Keratinocyte (primary cell): ENCODE measurements at regions not wholly inside any gene's neighbourhood (a gene's known extent, or its start where the extent isn't known, plus 50 kb on each side); places are given as distances from the start of the nearest gene placed in this dataset.

Experiments used
- CTCF ChIP-seq, 3 experiments: IDR thresholded peaks in 1 of 3; conservative IDR thresholded peaks in 1 of 3; optimal IDR thresholded peaks in 1 of 3; 2 replicates in 2 of 3; 3 replicates in 1 of 3; pipeline versions ENCODE3 to v1.5.1; 2011; ENCODE audit warnings: low read length in 3 of 3, mild to moderate bottlenecking in 3 of 3, moderate library complexity in 2 of 3, control low read depth in 1 of 3, inconsistent platforms in 1 of 3; ENCODE audit not compliant: insufficient read depth in 2 of 3; ENCODE audit errors: extremely low read depth in 1 of 3
- EZH2 ChIP-seq: IDR thresholded peaks from one replicate; pipeline ENCODE4 v1.6.1; 2012; ENCODE audit warnings: inconsistent platforms, mild to moderate bottlenecking, low read length, moderate library complexity

DNA sequence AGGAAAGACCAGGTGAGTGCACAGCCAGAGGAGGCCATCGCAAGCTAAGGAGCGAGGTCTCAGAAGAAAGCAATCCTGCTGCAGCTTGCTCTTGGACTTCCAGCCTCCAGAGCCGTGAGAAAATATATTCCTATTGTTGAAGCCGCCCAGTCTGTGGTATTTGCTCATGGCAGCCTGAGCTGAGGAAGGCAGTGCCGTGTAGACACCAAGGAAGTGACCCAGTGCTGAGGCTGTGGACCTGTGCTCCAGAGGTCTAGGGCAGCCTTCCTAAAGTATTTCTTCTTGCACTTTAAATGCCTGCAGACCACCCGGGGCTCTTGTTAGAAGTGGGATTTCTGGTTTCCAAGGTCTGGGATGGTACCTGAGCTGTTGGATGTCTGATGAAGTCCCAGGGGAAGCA is 158.5 kb upstream of the KL start:
- TF ChIP-seq CTCF (optimal IDR thresholded peaks at IDR 0.05 in 1 of 3, IDR thresholded peaks at IDR 0.05 in 1 of 3, conservative IDR thresholded peaks at IDR 0.05 in 1 of 3; ENCODE audit: extremely low read depth in 1 of 3, insufficient read depth in 2 of 3, low read length in 3 of 3) (no peak), EZH2 (no peak)
